HG03521 (cell line): ENCODE measurements at regions not wholly inside any gene's neighbourhood (a gene's known extent, or its start where the extent isn't known, plus 50 kb on each side); places are given as distances from the start of the nearest gene placed in this dataset.
"Not testable (repeated sequence)": the region's sequence is repeated elsewhere in the genome, so short reads cannot be mapped to it uniquely, and the experiment has no call there.

Experiments
- ATAC-seq: cut with Tn5 transposase; IDR thresholded peaks from one replicate; pipeline ENCODE4 v1.9.1; 2021; ENCODE audit warnings: mild to moderate bottlenecking, moderate library complexity; ENCODE audit not compliant: unreplicated experiment

DNA sequence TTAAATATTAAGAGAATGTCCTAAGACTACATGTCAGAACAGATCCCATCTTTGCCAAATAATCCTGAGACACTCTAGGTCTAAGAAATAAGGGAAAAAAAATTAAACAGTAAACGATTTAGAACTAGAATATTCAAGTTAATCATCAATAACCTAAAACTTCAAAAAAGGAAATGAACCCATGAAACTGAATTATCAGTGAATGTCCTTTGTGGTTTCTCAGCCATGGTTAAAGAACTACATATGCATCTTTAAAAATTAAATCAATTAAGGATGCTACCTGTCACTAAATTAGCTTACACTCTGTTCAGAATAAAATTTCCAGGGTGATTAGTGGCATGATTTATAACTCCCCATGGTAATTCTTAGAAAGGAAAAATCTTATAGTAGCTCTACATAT, 850.0 kb upstream of the C9orf72 start:
- no peak for ATAC-seq

DNA sequence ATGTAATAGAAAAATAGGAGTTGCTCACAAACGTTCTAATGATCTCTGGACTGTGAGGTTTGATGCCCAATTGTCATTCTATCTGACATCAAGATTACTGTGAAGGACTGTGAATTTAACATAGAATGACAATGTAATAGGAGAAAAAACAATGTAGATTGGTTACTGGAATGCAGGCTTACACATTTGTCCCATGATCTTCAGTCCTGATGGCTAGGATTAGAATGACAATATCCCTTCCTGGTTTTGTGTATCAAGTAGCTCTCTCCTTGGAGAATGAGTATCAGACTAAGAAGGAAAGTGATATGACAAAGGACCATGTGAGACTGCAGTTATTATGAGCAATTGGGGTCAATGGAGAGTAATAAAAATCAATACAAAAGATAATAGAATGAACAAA, 862.2 kb upstream of the C9orf72 start:
- ATAC-seq = no peak

- no peak for ATAC-seq
Measured at GRCh38 chr9:28439688-28440087, 866.4 kb upstream of the C9orf72 start.

DNA sequence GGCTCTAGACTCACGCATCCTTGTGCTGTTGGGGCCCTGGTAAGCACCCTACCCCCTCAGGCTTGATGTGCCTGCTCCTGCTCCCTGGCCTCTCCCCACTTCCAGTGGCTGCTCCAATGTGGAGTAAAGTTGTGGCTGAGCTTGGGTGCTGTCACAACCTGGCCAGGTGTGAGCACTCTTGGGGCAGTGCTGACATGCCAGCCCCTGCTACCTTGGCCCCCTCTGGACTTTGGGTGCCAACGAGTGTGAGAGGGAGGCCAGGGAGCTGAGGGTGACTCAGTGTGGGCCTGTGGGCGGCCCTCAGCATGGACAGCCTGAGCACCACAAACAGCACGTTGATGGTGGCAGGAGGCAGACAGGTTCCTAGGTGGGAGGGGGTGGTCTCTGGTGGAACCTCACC, 870.2 kb upstream of the C9orf72 start:
- ATAC-seq = no peak

GRCh38 chr9:28444637-28445036, 871.4 kb upstream of the C9orf72 start:
- no peak for ATAC-seq

DNA sequence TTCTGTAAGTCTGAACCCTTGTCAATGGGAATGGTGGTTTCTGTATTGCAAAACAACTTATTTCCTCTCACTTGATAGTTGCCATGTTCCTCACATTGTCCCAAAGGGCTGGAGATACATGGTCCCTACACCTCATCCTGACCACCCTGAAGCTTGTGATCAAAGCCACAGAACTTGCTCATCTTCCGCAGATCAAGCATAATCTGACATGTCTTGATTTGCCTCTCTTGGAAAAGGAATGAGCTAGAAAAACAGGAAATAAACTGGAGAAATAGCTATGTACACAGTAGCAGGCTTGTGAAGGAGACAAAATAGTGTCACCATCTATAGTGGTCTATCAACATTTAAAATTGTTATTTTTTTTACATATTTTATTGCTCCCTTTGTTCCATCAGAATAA, 871.9 kb upstream of the C9orf72 start:
- no peak for ATAC-seq

- ATAC-seq = no peak
Measured at GRCh38 chr9:28453918-28454317, 880.6 kb upstream of the C9orf72 start.

DNA sequence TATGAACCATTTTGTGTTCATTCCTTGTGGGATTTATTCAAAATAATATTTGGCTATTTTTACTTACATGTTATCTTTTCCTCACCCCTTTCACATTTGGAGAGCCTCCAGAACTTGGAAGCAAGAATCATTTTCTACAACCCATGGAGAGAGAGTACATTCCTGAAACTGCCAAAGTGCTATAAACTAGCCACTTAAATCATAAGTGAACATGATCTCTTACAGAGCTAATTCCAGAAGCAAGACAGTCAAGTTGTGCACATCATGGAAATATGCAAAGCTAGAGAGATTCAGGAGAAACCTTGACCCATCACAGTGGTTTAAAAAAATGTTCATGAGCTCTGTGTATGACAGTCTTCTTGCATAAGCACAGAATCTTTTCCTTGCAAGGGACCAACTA, 883.6 kb upstream of the C9orf72 start:
- no peak for ATAC-seq

- ATAC-seq = no peak
Measured at GRCh38 chr9:28464481-28465216, 891.4 kb upstream of the C9orf72 start.

- ATAC-seq = no peak
Measured at GRCh38 chr9:28471261-28471660, 898.0 kb upstream of the C9orf72 start.

- no peak for ATAC-seq
Measured at GRCh38 chr9:28487561-28487960, 914.3 kb upstream of the C9orf72 start.

DNA sequence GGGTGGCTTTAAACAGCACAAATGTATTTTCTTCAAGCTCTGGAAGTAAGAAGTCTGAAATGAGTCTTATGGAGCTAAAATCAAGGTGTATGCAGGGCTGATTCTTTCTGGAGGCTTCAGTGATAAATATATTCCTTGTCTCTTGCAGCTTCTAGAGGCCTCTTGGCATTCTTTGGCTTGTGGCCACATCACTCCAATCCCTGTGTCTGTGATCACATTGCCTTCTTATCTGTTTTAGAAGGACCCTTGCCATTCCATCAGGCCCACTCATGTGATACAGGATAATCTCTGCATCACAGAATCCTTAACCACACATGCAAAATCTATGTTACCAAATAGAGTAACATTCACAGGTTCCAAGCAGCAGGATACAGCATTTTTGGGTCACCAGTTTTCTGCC, 917.8 kb upstream of the C9orf72 start:
- no peak for ATAC-seq

- not testable (repeated sequence) for ATAC-seq
Measured at GRCh38 chr9:28498168-28498567, 924.9 kb upstream of the C9orf72 start.

- no peak for ATAC-seq
Measured at GRCh38 chr9:28502189-28502588, 928.9 kb upstream of the C9orf72 start.

- ATAC-seq = no peak
Measured at GRCh38 chr9:28502741-28503140, 929.5 kb upstream of the C9orf72 start.

DNA sequence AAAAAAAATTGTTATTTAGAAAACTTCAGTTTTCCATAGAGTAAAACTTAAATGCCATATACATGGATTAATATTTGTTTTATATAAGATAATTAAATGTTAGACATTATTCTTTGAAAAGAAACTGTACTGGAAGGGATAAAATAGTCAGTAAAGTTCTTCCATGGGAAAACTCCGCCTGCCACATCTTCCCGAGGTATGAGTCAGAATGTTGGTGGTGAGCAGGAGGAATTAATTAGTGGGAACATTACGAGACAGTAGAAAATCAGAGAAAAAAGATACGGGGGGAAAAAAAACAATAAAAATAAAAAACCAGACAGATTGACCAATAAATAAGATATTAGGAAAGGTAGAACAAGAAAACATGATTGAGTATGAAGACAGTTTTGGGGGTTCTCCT, 930.3 kb upstream of the C9orf72 start:
- ATAC-seq = no peak

GRCh38 chr9:28518439-28518838, 945.2 kb upstream of the C9orf72 start:
- no peak for ATAC-seq

DNA sequence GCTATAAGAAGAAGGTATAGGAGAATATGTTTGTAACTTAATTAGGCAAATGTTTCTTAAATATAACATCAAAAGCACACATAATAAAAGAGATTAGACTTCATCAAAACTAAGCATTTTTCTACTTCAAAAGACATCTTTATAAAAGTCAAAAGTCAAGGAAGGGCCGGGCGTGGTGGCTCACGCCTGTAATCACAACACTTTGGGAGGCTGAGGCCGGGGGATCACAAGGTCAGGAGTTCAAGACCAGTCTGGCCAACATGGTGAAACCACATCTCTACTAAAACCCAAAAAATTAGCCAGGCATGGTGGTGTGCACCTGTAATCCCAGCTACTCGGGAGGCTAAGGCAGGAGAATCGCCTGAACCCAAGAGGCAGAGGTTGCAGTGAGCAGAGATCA, 951.0 kb upstream of the C9orf72 start:
- not testable (repeated sequence) for ATAC-seq

DNA sequence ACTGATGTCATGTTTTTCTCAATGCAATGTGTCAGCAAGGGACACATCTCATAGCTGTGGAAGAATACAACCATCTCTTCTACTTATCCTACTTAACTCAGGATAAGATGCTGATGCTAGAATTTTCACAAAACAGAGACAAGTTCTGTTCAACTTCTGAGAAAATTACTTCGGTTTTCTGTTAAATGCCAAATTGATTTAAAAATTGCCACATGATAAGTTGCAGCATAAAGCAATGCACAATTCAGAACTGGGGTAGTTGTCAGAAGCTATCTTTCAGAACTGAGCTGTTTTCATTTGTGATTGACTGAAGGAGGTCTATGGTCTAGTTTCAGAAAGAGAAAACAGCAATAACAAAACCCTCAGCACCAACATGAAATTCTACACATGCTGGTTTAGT, 954.8 kb upstream of the C9orf72 start:
- no peak for ATAC-seq

DNA sequence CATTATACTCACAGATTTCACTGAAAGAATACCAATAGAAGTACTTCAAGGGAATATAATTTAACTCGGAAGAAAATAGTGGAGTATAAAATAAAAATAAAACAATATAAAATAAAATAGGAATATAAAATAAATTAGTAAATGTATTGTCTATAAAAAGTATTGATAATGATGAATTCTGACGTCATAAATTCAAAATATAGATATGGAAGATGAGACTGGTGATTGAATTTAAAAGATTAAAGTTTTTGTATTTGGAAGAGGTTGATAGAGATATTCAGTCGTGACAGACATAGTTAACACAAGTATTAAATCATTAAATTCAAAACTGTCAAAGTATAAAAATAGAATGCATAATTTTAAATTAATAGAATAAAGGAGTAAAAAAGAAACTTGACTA, 964.9 kb upstream of the C9orf72 start:
- ATAC-seq = no peak

- ATAC-seq = no peak
Measured at GRCh38 chr9:28539434-28540070, 966.3 kb upstream of the C9orf72 start.

DNA sequence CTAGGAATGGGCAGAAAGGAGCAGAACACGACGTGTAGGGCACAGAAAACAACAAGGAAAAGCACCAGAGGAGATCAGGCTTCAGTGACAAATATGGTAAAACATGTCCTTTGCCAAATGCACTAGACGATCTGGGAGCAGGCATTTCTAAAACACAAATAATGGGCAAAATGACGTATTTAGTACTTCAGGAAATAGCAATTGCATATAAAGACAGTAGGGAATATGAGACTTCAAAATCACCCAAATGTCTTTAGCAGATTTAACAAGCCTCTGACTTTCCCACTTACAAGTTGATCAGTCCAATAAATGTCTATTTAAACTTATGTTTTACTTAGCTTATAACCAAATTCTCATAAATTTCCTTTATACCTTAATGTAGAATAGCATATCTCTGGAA, 969.6 kb upstream of the C9orf72 start:
- ATAC-seq = no peak

GRCh38 chr9:28547527-28547926, 974.2 kb upstream of the C9orf72 start:
- no peak for ATAC-seq
